ENCODE measurements at regions not wholly inside any gene's neighbourhood (a gene's known extent, or its start where the extent isn't known, plus 50 kb on each side); places are given as distances from the start of the nearest gene placed in this dataset.

DNA sequence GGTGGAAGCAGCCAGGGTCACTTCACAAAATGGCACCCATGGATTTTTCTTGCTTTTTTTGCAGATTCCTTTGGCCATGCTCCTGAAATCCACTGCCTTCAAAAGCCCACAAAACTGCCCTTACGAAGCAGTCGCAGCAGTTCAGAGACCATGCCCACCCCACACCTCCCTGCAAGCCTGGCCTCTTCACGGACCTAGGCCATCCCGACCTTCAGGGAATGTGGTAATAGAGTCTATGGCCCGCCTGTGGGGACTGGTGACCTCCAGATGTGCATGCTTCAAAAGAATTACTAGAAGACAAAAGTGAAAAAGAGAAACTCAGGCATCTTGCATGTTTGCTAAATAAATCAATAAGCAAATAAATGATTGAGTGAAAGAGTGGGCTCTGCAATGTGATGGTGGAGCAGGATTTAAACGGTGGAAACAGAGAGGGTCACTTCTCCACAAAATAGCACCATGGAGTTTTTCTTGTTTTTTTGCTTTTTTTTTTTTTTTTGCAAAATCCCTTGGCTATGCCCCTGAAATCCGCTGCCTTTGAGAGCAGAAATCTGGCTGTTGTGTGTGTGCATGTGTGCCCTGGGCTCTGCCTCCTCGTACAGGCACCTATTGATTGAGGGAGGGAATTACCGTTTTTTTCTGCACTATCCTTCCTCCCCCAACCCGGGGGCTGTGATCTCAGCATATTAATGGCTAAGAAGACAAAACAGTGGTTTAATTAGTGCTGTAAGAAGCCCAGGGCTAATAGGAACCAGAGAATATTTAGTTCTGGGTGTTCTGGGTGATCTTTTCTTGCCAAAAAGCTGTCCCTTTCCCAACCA, 107.4 kb downstream of the PXDC1 start:
- no peak for DNase-seq (ENCODE audit: low spot score)

DNA sequence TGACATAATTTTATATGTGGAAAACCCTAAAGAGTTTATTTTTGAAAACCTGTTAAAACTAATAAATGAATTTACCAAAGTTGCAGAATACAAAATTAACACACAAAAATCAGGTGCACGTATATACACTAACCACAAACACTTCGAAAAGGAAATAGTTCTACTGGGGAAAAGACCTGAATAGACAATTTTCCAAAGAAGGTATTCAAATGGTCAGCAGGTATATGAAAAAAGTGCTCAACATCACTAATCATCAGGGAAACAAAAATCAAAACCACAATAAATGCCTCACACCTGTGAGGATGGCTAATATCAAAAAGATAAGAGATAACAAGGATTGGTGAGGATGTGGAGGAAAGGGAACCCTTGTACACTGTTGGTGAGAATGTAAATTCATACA, 110.6 kb downstream of the PXDC1 start:
- no peak for DNase-seq (ENCODE audit: low spot score)

DNA sequence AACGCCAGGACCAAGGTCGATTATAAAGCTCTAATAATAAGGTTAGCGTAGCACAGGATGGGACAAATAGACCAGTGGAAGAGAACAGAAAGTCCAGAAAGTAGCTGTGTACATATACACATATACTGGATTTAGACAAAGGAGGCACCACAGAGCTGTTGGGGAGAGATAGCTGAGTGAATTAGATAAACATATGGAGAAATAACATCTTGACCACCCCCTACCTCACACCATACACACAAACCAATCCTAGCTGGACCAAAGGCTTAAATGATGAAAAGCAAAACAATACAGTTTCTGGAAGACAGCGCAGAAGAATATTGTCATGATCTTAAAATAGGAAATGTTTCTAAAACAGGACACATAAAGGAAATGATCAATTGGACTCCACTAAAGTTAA, 112.9 kb downstream of the PXDC1 start:
- no peak for DNase-seq (ENCODE audit: low spot score)

DNA sequence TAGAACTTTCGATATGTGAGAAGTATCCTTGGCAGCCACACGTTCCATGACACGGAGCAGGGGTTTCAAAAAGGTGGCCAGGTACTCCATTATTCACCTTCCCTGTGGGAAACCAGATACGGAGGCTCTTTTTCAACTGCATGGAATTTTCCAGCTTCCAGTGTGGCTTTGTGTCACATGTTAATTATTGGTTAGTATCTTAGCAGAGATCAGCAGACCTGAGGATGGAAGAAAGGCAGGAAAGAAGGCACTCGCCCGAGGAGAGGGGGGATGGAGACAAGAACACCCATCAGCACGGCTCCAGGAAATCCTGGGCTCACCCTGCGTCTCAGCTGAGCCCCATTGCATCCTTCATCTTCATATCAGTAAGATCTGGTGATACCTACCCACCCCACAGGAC, 115.5 kb downstream of the PXDC1 start:
- DNase-seq (ENCODE audit: low spot score) = no peak

DNA sequence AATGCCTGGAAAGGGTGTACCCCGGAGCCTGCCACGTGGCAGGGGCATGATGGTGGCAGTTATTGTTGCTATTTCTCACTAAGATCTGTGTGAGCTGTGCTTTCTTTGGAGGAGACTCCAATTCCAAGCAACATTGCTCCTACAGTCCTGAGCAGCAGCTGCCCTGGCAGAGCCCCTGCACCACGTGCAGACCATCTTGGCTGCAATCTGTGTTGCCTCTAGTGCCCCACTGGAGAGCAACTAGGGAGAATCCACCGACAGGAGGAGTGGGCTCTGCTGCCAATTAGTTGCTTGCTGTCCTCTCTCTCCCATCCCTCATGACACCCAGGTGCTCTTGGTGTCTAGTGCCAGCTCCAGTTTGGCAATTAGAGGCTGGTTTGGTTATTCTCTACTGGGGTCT, 116.0 kb downstream of the PXDC1 start:
- no peak for DNase-seq (ENCODE audit: low spot score)

DNA sequence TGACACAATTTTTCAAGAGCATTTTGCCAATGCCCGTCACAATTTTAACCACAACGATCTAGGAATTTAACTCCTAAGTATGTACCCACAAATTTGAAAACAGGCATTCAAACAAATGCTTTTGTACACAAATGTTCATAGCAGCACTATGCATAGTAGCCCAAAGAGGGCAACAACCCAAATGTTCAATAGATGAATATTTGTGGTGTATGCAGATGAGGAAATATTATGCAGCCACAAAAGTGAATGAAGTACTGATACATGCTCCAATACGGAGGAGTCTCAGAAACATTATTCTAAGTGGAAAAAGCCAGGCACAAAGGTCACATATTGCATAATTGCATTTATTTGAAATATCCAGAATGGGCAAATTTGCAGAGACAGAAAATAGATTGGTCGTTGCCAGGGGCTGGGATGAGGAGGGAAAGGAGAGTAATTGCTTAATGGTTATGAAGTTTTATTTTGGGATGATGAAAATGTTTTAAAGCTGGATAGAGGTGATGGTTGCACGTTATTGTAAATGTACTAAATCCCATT, 117.2 kb downstream of the PXDC1 start:
- DNase-seq (ENCODE audit: low spot score) = no peak

DNA sequence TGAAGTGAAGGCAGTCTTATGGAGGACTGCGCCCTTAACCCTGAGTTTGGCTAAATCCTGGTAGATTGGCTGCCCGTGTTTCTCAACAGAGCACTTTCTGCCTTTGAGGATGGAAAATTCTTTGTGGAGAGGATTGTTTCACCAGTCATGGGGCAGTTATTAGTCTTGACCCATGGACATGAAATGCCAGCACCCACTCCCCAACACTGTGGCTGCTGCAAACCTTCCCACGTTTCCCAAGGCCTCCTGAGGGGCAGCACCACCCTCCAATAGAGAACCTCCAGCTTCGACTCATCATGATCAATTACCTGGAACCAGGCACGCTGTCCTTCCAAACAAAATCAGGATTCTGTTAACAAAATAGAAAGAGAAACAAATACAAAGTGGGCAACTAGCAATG, 117.8 kb downstream of the PXDC1 start:
- no peak for DNase-seq (ENCODE audit: low spot score)

DNA sequence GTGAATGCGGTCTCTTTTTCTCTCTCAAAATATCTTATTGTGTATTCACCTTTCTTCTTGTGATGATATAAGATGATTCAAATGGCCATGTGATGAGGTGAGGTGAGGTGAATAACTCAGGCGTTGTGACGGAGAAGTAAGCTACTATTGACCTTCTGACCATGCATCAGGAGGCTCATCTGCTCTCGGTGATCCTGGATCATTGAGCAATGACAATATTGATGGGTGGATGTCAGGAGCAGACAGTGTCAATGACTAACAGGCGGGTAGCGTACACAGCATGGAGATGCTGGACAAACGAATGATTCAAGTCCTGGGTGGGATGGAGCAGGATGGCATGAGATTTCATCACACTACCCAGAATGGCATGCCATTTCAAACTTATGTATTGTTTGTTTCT, 119.6 kb downstream of the PXDC1 start:
- DNase-seq (ENCODE audit: low spot score) = no peak

DNA sequence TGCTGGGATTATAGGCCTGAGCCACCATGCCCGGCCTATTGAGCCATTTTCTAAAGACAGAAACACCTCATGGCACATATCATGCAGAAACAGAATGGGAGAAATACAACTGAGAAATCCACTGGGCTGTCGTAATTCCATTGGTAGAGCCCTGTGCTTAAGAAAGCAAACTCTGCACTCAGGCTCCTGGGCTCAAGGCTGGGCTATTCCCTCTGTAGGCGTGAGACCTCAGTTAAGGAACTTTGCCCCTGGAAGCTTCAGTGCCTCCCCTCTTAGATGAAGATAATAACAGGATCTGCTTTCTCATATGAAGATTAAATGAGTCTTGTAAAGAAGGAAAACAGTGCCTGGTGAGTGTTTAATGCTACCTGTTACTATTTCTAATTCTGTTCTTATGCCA, 120.3 kb downstream of the PXDC1 start:
- DNase-seq (ENCODE audit: low spot score) = no peak

DNA sequence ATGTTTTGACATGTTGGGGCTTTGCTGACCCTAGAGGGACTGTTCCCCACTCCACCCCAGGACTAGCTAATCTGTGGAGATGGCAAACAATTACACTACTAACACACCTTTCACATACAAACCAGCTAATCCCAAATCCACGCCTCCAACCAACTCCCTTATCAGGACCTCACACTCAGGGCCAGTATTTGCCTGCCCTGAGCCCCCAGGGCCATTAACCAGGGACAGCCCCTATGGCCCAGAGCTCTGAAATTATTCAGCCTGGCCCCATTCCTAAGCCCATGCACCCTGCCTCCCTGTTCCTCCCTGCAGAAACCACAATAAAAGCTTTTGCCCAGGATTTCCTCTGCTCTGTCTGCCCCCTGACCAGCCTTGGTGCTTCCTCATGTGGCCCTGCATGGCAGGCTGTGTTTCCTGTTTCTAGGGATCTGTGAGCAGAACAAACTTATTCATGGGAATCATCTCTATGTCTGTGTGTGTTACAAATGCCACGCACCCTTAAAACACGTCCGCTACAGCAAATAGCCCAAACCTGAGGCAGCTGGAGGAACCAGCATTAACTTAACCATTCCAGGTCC, 121.2 kb downstream of the PXDC1 start:
- no peak for DNase-seq (ENCODE audit: low spot score)

DNA sequence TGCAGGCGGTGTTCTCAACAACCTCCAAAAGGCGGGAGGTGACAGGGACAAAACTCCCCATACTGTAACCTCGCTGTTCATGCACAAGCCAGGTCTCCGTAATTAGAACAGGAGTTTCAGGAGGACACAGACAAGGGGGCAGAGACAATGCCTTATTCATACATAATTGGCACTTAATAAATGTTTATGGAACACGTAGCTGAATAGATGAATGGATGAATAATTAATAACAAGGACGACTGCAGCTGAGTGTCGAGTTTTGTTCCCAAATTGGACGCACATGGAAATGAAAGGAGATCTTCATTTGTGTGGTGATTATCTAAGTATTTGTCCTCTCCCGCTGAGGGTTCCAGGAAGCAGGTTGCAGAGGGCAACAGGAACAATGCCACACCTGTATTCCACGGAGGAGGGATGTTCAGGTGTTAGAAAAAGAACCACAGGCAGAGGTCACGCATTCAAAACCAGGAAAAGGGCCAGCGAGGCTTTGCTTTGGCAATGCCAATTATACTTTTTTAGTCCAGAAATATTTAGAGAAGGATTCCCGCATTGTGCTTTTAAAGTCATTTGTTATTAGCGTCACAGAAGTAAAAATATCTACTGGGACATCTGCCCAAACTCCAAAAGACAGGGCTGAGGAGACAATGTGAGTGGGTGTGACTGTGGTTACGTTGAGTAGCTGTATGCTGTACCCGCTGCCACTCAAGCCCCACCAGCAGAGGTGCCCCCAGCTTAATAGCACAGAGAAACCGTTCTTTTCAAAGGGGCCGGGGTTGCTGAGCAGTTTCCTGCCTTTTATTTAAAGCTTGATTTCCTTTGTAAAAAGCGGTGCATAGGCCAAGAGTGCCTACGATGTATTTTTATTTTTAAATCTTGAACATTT, 123.3 kb downstream of the PXDC1 start:
- DNase-seq (ENCODE audit: low spot score) = no peak

DNA sequence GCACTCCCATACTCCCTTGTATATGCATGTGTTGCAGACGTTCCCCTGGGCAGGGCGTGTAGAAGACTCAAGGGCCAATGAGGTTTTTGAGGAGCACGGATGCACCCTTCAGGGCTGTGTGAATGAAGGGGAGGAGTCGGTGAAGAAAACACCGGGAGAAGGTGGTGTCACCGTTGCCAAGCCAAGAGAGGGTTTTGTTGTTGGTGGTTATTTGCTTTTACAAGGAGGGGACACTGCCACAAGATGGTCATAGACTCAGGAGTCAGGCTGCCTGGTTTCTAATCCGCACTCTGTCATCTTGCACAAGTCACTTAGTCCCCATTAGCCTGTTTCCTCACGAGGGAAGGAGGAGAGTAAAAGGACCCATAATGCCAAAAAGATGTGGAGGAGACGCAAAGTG, 124.0 kb downstream of the PXDC1 start:
- DNase-seq (ENCODE audit: low spot score) = no peak

DNA sequence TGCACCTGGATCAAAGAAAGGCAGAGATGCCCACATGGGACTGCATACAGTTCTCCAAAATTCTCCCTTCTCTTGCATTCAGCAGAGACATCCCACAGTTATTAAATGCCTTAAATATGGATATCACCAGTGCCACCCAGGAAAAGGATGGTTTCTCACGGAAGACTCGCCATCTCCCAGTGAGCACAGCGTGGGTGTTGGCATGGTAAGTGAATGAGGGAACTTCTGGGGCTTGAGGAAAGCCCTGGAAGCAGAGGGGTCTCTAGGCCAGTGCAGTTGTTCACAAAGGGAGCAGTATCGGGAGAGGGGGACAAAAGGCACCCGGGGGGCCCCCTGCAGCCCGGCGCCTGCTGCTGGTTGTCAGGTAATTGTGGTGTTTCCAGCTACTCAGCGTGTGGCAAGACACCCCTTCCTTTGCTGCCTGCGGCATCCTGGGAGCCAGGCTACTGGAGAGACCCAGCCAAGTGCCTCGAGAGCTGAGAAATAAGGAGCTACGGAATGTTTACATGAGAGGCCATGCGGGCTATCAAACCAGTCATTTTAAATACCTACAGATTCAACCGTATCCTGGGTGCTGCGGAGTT, 125.4 kb downstream of the PXDC1 start:
- no peak for DNase-seq (ENCODE audit: low spot score)

DNA sequence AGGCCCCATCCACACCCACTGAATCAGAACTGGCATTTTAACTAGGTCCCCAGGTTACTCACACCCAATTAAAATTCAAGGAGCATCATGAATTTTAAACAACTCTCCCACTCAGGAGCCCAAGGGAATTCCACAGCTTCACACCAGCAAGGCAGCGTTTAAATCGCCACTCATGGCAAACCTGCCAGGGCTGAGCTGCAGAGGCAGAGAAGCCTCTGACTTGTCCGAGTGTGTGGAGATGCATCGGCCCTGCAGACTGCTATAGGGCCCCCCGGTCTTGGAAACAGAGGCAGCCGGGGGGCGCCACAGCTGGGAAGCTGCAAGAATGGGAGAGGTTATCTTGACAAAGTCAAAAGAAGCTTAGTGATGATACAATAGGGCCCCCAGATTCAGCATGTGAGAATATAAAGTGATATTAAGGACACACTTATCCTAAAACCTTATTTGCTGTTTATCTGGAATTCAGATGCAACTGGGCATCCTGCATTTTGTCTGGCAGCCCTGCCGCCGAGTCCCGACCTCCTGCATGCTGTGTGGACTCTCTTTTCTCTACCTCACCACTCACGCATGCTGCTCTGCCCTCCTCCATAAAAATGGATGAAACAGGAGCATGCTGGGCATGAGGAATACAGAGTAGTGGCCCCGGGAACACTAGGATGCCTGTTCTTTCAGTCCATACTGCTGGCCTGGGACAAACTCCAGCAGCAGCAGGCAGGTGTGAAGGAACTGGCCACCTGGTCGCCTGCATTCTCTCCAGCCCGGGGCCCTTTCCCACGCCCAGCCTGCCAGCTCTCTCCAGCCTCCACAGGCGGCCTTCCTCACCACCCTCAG, 126.1 kb downstream of the PXDC1 start:
- no peak for DNase-seq (ENCODE audit: low spot score)

DNA sequence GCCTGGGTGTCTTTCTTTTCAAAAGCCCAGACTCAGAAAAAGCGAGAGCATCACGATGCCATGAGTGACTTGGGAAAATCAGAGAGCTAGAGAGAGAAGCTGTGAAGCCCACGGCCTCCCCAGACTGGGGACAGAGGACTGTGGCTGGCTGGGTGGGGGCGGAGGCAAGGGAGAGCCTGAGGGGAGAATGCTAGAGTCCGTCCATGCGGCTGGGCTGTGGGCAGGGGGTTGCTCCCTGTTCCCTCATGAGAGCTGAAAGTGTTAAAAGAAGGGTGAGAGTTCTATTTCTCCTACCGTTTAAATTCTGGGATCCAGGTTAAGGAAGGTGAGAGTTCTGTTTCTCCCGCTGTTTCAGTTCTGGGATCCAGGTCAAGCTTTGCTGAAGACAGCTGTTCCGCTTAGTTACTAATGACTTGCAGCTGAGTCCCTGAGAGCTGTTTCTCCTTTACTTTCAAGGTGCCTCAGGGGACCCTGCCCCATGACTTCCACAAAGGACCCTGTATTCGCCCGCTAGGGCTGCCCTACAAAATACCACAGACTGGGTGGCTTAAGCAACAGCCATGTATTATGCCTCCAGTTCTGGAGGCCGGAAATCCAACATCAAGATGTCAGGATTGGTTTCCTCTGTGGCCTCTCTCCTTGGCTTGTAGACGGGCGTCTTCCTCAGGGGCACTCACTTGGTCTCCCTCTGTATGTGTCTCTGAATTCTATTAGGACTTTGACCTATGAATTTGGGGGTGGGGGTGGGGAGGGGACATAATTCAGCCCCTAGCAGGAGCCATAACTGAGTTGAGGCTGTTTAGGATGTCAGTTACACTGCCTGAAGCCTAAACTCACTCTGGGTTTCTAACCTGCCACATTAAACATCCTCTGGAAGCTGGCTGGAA, 127.0 kb downstream of the PXDC1 start:
- DNase-seq (ENCODE audit: low spot score) = no peak

DNA sequence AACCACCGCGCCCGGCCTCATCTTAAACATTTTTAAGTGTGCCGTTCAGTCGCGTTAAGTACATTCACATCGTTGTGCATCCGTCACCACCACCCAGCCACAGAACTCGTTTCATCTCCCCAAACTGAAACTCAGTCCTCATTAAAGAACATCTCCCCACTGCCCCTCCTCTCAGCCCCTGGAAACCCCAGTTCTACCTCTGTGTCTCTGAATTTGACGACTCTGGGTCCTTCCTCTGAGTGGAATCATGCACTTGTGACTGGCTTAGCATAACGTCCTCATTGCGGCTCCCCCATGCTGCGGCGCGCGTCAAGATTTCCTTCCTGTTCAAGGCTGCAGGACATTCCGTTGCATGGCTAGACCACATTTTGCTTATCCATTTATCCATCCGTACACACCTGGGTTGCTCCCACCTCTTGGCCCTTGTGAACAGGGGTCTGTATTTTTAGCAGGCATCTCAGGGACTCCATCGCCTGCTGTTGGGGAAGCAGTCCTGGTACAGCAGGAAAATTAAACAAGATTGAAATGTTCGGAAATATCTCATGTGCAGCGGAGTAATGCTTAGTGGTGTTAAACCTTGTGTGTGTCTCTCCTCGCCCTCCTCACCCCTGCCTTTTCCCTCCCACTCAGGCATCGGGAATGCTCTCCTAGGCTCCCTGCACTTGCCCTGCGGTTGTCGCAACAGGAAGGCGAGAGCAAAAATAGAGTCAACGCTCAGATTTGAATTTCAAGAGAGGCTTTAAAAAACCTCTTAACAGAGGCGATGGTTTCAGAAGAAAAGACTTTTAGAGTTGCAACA, 127.9 kb downstream of the PXDC1 start:
- no peak for DNase-seq (ENCODE audit: low spot score)

DNA sequence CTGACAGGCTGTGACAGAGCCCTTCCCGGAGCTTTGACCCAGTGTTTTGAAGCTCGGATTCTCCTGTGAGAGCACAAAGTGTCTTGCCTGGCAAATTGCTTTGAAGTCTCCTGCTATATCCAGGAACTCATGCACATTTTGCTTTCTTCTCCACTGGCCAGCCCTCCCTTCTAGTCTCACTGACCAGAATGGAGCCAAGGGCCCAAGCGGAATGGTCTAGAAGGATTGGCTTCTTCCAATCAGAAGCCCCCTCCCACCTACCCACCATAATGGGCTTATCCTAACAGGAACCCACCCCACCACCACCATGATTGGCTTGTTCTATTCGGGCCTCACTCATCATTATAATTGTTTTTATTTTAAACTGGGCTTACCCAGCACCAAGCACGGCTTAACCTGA, 130.1 kb downstream of the PXDC1 start:
- DNase-seq (ENCODE audit: low spot score) = no peak

DNA sequence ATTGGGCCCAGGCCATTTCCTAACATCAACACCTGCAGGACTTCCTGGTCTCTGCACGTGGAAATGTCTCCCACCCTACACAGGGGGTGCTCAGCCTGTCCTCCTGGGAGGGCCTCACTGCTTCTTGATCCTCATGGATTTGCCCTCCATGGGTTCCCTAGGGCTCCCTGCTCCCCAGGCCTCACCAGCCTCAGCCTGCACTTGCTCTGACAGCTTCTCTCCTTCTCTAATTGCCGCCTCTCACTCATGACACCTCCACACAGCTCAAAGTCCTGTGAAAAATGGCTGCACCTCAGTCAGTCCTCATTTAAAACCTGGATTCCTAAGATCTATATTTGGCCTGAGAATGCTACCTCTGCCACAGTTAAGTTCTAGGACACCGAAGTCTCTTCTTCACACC, 130.6 kb downstream of the PXDC1 start:
- no peak for DNase-seq (ENCODE audit: low spot score)

DNA sequence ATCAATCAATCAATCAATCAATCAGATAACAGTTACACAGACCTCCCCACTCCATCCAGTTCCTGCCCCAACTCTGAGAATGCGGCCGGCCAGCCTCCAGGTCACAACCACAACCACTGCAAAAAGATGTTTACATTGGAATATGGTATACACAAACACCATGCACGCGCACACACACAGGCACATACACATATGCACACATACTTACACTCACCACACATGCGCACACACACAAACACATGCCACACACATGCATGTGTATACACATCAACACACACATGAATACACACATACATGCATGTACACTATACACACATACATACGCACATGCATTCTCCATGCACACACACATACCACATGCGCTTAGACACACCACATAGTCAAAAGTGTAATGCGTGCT, 131.1 kb downstream of the PXDC1 start:
- no peak for DNase-seq (ENCODE audit: low spot score)

DNA sequence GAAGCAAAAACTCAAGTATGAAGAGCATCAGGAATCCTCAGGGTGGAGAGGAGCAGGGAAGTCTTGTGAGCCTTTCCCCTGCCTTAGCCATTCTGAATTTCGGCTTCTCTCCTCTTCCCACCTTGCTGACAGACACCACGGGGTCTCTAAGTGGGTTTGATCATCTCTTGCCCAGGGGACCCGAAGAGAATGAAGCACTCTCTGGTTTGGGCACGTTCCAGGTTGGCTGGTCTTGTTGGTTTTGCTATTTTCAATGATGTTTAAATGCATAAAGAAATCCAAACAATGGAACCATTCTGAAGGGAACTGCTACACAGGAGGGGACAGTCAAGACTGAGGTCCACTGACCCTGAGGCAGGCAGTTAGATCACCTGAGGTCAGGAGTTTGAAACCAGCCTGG, 131.7 kb downstream of the PXDC1 start:
- DNase-seq (ENCODE audit: low spot score) = no peak

Measured in AG08395 (cell line).